ENCODE measurements at regions not wholly inside any gene's neighbourhood (a gene's known extent, or its start where the extent isn't known, plus 50 kb on each side); places are given as distances from the start of the nearest gene placed in this dataset.

DNA sequence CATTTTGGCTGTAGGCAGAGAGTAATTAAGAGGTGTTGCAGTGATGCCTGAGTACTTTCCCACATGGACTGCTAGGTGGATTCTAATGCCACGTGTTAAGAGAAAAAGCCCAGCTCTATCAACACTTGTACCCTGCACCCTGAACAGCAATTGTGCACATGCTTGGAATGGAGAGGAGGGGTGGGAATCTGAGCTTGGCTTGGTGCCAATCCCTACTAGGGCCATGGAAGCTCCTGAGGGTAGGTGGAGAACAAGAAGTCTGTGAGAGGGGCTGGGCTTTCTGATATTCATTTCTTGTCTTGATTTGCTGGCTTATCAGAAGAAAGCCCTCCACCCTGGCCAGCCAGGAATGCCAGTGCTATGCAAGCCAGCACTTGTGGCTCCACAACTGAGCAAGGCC is 292.2 kb downstream of the KCNS3 start:
- DNase-seq (ENCODE audit: low spot score): no peak
- no peak for TF ChIP-seq POLR2AphosphoS5 (IDR thresholded peaks at IDR 0.05)
- TF ChIP-seq POLR2A (IDR thresholded peaks at IDR 0.05): no peak
- TF ChIP-seq, protein P1, sequence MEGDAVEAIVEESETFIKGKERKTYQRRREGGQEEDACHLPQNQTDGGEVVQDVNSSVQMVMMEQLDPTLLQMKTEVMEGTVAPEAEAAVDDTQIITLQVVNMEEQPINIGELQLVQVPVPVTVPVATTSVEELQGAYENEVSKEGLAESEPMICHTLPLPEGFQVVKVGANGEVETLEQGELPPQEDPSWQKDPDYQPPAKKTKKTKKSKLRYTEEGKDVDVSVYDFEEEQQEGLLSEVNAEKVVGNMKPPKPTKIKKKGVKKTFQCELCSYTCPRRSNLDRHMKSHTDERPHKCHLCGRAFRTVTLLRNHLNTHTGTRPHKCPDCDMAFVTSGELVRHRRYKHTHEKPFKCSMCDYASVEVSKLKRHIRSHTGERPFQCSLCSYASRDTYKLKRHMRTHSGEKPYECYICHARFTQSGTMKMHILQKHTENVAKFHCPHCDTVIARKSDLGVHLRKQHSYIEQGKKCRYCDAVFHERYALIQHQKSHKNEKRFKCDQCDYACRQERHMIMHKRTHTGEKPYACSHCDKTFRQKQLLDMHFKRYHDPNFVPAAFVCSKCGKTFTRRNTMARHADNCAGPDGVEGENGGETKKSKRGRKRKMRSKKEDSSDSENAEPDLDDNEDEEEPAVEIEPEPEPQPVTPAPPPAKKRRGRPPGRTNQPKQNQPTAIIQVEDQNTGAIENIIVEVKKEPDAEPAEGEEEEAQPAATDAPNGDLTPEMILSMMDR (IDR thresholded peaks at IDR 0.05): no peak
- Histone ChIP-seq H3K9me3 (no peaks in the 10 kb centered on the region), H3K4me3 (no peak overlapping the region), H3K4me1 (replicated peaks) (no peaks in the 10 kb centered on the region), H3K36me3 (no peaks in the 10 kb centered on the region), H3K27me3 (replicated peaks; ENCODE audit: insufficient read depth) (no peaks in the 10 kb centered on the region), H3K27ac (no peak overlapping the region)
- WGBS: 100% methylated on average over 1 of the region's 1 CpG
- intact Hi-C loops (cut with DNase I): no loop called here

DNA sequence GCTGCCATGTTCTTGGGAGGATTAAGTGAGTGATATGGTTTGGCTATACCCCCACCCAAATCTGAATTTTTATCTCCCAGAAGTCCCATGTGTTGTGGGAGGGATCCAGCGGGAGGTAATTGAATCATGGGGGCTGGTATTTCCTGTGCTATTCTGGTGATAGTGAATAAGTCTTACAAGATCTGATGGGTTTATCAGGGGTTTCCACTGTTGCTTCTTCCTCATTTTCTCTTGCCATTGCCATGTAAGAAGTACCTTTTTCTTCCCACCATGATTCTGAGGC is 291.4 kb downstream of the KCNS3 start:
- no peaks in the 10 kb centered on the region for H3K9me3 ChIP-seq
- intact Hi-C loops (cut with DNase I): no loop called here
- WGBS: 94% methylated on average over 1 of the region's 1 CpG
- no peaks in the 10 kb centered on the region for H3K36me3 ChIP-seq
- no peak overlapping the region for H3K27ac ChIP-seq
- no peak overlapping the region for H3K4me3 ChIP-seq
- no peaks in the 10 kb centered on the region for H3K27me3 ChIP-seq (replicated peaks; ENCODE audit: insufficient read depth)
- DNase-seq (ENCODE audit: low spot score): no peak
- no peaks in the 10 kb centered on the region for H3K4me1 ChIP-seq (replicated peaks)
- TF ChIP-seq, protein P1 (IDR thresholded peaks at IDR 0.05): no peak
- TF ChIP-seq POLR2A (IDR thresholded peaks at IDR 0.05) (no peak), POLR2AphosphoS5 (IDR thresholded peaks at IDR 0.05) (no peak)

DNA sequence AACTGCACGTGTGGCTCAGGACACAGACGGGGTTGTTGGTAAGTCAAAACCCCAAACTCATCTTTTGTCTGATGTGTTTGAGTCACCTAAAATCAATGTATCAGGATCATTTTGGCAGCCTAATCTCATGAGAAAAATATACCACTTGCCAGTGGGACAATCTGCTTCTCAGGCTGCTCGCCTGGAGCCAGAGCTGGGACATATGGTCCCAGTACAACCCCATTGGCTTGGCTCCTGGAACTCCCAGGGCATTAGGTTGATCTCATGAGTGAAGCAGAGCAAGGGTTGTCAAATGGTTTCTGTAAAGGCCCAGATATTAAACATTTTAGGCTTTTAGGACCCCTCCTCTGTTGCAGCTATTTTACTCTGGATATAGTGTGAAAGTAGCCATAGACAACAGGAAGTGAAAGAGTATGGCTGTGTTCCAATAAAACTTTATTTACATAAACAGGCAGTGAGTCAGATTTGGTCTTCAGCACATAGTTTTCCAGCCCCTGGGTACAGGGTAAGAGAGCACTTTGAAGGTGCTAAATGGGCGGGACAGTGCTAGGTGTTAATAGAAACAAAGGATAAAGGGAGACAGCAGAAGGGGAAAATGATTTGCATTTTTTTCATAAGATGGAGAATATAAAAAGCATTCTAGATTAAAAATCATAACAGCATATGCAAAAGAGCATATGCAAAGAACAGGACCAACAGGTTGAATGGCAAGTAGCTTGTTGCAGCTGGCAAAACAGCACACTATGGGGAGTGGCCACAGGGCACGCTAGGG is 290.8 kb downstream of the KCNS3 start:
- TF ChIP-seq POLR2AphosphoS5 (IDR thresholded peaks at IDR 0.05) (no peak), POLR2A (IDR thresholded peaks at IDR 0.05) (no peak)
- TF ChIP-seq, protein P1 (IDR thresholded peaks at IDR 0.05): no peak

DNA sequence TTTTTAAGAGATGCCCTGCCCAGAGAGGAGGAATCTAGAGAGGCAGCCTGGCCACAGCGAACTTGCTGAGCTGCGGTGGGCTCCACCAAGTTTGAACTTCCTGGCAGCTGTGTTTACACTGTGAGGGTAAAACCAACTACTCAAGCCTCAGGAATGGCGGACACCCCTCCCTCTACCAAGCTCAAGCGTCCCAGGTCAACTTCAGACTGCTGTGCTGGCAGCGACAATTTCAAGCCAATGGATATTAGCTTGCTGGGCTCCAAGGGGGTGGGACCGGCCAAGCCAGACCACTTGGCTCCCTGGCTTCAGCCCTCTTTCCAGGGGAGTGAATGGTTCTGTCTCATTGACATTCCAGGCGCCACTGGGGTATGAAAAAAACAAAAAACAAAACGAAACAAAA is 289.4 kb downstream of the KCNS3 start:
- 60% methylated on average over 8 of the region's 8 CpGs for WGBS

More for the DNA sequence above, 290.8 kb downstream of the KCNS3 start:
- WGBS: 90% methylated on average over 5 of the region's 5 CpGs
- Histone ChIP-seq H3K36me3 (no peaks in the 10 kb centered on the region), H3K4me1 (replicated peaks) (no peaks in the 10 kb centered on the region), H3K27me3 (replicated peaks; ENCODE audit: insufficient read depth) (no peaks in the 10 kb centered on the region), H3K9me3 (no peaks in the 10 kb centered on the region), H3K4me3 (no peak overlapping the region), H3K27ac (no peak overlapping the region)
- intact Hi-C loops (cut with DNase I): no loop called here
- no peak for DNase-seq (ENCODE audit: low spot score)

DNA sequence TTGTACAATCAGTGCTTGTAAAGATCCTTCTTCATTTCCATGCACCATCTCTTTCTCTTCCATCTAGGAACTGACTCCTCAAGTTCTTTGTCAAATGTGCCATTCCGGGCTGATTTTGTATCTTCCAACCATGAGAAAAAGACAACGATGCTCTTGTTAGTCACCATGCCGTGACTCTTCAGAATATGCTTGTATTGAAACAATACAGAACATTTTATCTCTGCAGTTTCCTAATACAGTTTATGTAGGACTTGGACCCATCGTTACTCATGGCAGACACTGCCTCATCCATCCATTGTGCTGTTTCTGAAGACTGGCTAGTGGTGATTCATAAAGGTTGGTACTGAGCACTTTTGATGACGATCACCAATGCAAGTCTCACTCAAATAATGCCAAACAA is 283.2 kb downstream of the KCNS3 start:
- TF ChIP-seq, protein P1 (IDR thresholded peaks at IDR 0.05): no peak
- TF ChIP-seq POLR2A (IDR thresholded peaks at IDR 0.05) (no peak), POLR2AphosphoS5 (IDR thresholded peaks at IDR 0.05) (no peak)
- Histone ChIP-seq H3K9me3 (no peaks in the 10 kb centered on the region), H3K4me3 (no peak overlapping the region), H3K27ac (no peak overlapping the region), H3K27me3 (replicated peaks; ENCODE audit: insufficient read depth) (no peaks in the 10 kb centered on the region), H3K36me3 (no peaks in the 10 kb centered on the region), H3K4me1 (replicated peaks) (no peaks in the 10 kb centered on the region)
- WGBS: 95% methylated on average over 5 of the region's 5 CpGs
- intact Hi-C loops (cut with DNase I): no loop called here
- no peak for DNase-seq (ENCODE audit: low spot score)

More for the DNA sequence above, 289.4 kb downstream of the KCNS3 start:
- Histone ChIP-seq H3K4me3 (no peak overlapping the region), H3K27ac (no peak overlapping the region), H3K9me3 (no peaks in the 10 kb centered on the region), H3K4me1 (replicated peaks) (no peaks in the 10 kb centered on the region), H3K36me3 (no peaks in the 10 kb centered on the region), H3K27me3 (replicated peaks; ENCODE audit: insufficient read depth) (no peaks in the 10 kb centered on the region)
- intact Hi-C loops (cut with DNase I): no loop called here
- TF ChIP-seq, protein P1 (IDR thresholded peaks at IDR 0.05): no peak
- TF ChIP-seq POLR2A (IDR thresholded peaks at IDR 0.05) (no peak), POLR2AphosphoS5 (IDR thresholded peaks at IDR 0.05) (no peak)
- DNase-seq (ENCODE audit: low spot score): no peak
